Left ventricle myocardium superior (tissue), 1 donor: ENCODE measurements at regions not wholly inside any gene's neighbourhood (a gene's known extent, or its start where the extent isn't known, plus 50 kb on each side); places are given as distances from the start of the nearest gene placed in this dataset.

Experiments
- ATAC-seq: fragments of 200-7000 bp; cut with Tn5 transposase; one replicate; pipeline ENCODE4 v1.9.1; 2020; ENCODE audit warnings: mild to moderate bottlenecking, moderate library complexity
- DNase-seq: peaks from one replicate; pipeline ENCODE4 v3.0.0-alpha.2; 2020
- intact Hi-C: fragments of 100-400 bp; cut with micrococcal nuclease; formaldehyde crosslinking; loops from one replicate; pipeline ENCODE4 v1.11.0; 2022
- donor health status: DM: no; HTN: yes; CAD: no; lungs with severe emphysema.

GRCh38 chr12:92486443-92487137 lies 216.2 kb upstream of the PLEKHG7 start:
- no peak for ATAC-seq
- intact Hi-C loops, result no loop called here
- no peak for DNase-seq

- ATAC-seq, result peak; percentile 82
- no peak for DNase-seq
- intact Hi-C loops, result no loop called here
Measured at GRCh38 chr12:92485351-92486348, 217.1 kb upstream of the PLEKHG7 start.

GRCh38 chr12:92482599-92482998 lies 220.2 kb upstream of the PLEKHG7 start:
- intact Hi-C loops, result no loop called here
- ATAC-seq, result peak; percentile 40
- no peak for DNase-seq

GRCh38 chr12:92481066-92481465 lies 221.7 kb upstream of the PLEKHG7 start:
- intact Hi-C loops, result no loop called here
- ATAC-seq (no peak), DNase-seq (no peak)

GRCh38 chr12:92478692-92479091 lies 224.1 kb upstream of the PLEKHG7 start:
- DNase-seq, result no peak
- intact Hi-C loops, result no loop called here
- ATAC-seq, result no peak

- no peak for ATAC-seq
- no peak for DNase-seq
- intact Hi-C loops, result no loop called here
Measured at GRCh38 chr12:92476844-92477243, 225.9 kb upstream of the PLEKHG7 start.

GRCh38 chr12:92473564-92473963 lies 229.2 kb upstream of the PLEKHG7 start:
- ATAC-seq (no peak), DNase-seq (no peak)
- intact Hi-C loops, result no loop called here

- intact Hi-C loops, result no loop called here
- ATAC-seq, result no peak
Measured at GRCh38 chr12:92472201-92472600, 230.6 kb upstream of the PLEKHG7 start.

GRCh38 chr12:92471551-92471950 lies 231.2 kb upstream of the PLEKHG7 start:
- intact Hi-C loops, result no loop called here
- DNase-seq (no peak), ATAC-seq (no peak)

More at GRCh38 chr12:92472201-92472600, 230.6 kb upstream of the PLEKHG7 start:
- no peak for DNase-seq

- no peak for DNase-seq
- intact Hi-C loops, result no loop called here
- no peak for ATAC-seq
Measured at GRCh38 chr12:92470608-92471021, 232.2 kb upstream of the PLEKHG7 start.

- ATAC-seq, result peak; percentile 95
- peak; percentile 75 for DNase-seq
- intact Hi-C loops, result no loop called here
Measured at GRCh38 chr12:92469837-92470236, 233.0 kb upstream of the PLEKHG7 start.

GRCh38 chr12:92468358-92469020 lies 234.3 kb upstream of the PLEKHG7 start:
- DNase-seq (no peak), ATAC-seq (no peak)
- intact Hi-C loops, result no loop called here

GRCh38 chr12:92467886-92468285 lies 234.9 kb upstream of the PLEKHG7 start:
- peak; percentile 39 for ATAC-seq
- DNase-seq, result no peak
- intact Hi-C loops, result no loop called here

GRCh38 chr12:92466391-92467305 lies 236.1 kb upstream of the PLEKHG7 start:
- ATAC-seq (peak; percentile 48), DNase-seq (no peak)
- intact Hi-C loops, result no loop called here

- ATAC-seq (no peak), DNase-seq (no peak)
- intact Hi-C loops, result no loop called here
Measured at GRCh38 chr12:92465786-92466295, 236.9 kb upstream of the PLEKHG7 start.

GRCh38 chr12:92464911-92465310 lies 237.9 kb upstream of the PLEKHG7 start:
- intact Hi-C loops, result no loop called here
- ATAC-seq (no peak), DNase-seq (no peak)

- intact Hi-C loops, result no loop called here
- no peak for ATAC-seq
- DNase-seq, result no peak
Measured at GRCh38 chr12:92463171-92463570, 239.6 kb upstream of the PLEKHG7 start.

- no peak for DNase-seq
- intact Hi-C loops, result no loop called here
- no peak for ATAC-seq
Measured at GRCh38 chr12:92462527-92462926, 240.3 kb upstream of the PLEKHG7 start.

- intact Hi-C loops, result no loop called here
- DNase-seq, result no peak
- peak; percentile 56 for ATAC-seq
Measured at GRCh38 chr12:92462049-92462448, 240.7 kb upstream of the PLEKHG7 start.
